ENCODE measurements at regions not wholly inside any gene's neighbourhood (a gene's known extent, or its start where the extent isn't known, plus 50 kb on each side); places are given as distances from the start of the nearest gene placed in this dataset.

GRCh38 chr2:23270810-23271209, 114.2 kb upstream of the KLHL29 start:
- H3K27ac ChIP-seq (ENCODE audit: extremely low read length, insufficient read depth, low read length): no peak overlapping the region
- H3K79me2 ChIP-seq (ENCODE audit: insufficient read depth, low read length): no peaks in the 10 kb centered on the region
- H4K20me1 ChIP-seq (ENCODE audit: insufficient read depth, low read length): no peaks in the 10 kb centered on the region
- no peak for FAIRE-seq
- no peak overlapping the region for H3K9ac ChIP-seq (ENCODE audit: insufficient read depth, low read depth, low read length)
- no peak for ATAC-seq
- ChIA-PET CTCF (ENCODE audit: low intra/inter-chr PET ratio, low total read pairs) (no interaction called here), POLR2A (no interaction called here)
- intact Hi-C loops (cut with micrococcal nuclease; ENCODE audit: unreplicated experiment) (no loop called here), in situ Hi-C loops (cut with HindIII; ENCODE audit: extremely low pct_ligation_motif_present, low pct_unique_long_range_greater_than_20kb) (no loop called here)
- 29% methylated on average over 1 of the region's 1 CpG for WGBS (ENCODE audit: low lambda C conversion rate)
- no peak for DNase-seq (ENCODE audit: low spot score)
- no peaks in the 10 kb centered on the region for H3K9me3 ChIP-seq (ENCODE audit: low read length)
- H3K4me1 ChIP-seq (ENCODE audit: insufficient read depth, low read length): no peaks in the 10 kb centered on the region
- no peak overlapping the region for H3K4me3 ChIP-seq (replicated peaks in 1 of 3; ENCODE audit: insufficient read depth in 1 of 3, low read depth in 2 of 3, low read length in 3 of 3)
- no peak overlapping the region for H3K4me2 ChIP-seq (ENCODE audit: low read depth, low read length)
- no peaks in the 10 kb centered on the region for H3K36me3 ChIP-seq (replicated peaks in 1 of 2; ENCODE audit: control insufficient read depth in 1 of 2, insufficient read depth in 2 of 2, low read length in 2 of 2)
- no peaks in the 10 kb centered on the region for H3K27me3 ChIP-seq (ENCODE audit: control insufficient read depth in 1 of 2, insufficient read depth in 2 of 2, low read length in 2 of 2)
- TF ChIP-seq U2AF1 (optimal IDR thresholded peaks at IDR 0.05; ENCODE audit: low read depth, low read length) (no peak), ZNF292 (CRISPR knock-in tag; IDR thresholded peaks at IDR 0.05; ENCODE audit: borderline replicate concordance, low read depth) (no peak), MIER2 (CRISPR knock-in tag; IDR thresholded peaks at IDR 0.05) (no peak), ATF4 (CRISPR knock-in tag; IDR thresholded peaks at IDR 0.05) (no peak), MXD4 (CRISPR knock-in tag; IDR thresholded peaks at IDR 0.05) (no peak), GATAD1 (CRISPR knock-in tag; IDR thresholded peaks at IDR 0.05) (no peak)
- no TSS peak for BruUV-seq (replicated peaks)
- no peak overlapping the region for H2AFZ ChIP-seq (ENCODE audit: low read length)

GRCh38 chr2:23271230-23271629, 113.7 kb upstream of the KLHL29 start:
- intact Hi-C loops (cut with micrococcal nuclease; ENCODE audit: unreplicated experiment) (no loop called here), in situ Hi-C loops (cut with HindIII; ENCODE audit: extremely low pct_ligation_motif_present, low pct_unique_long_range_greater_than_20kb) (no loop called here)
- BruUV-seq (replicated peaks): no TSS peak
- no peak for ATAC-seq
- H3K9me3 ChIP-seq (ENCODE audit: low read length): no peaks in the 10 kb centered on the region
- H3K36me3 ChIP-seq (replicated peaks in 1 of 2; ENCODE audit: control insufficient read depth in 1 of 2, insufficient read depth in 2 of 2, low read length in 2 of 2): no peaks in the 10 kb centered on the region
- H3K9ac ChIP-seq (ENCODE audit: insufficient read depth, low read depth, low read length): no peak overlapping the region
- H3K4me2 ChIP-seq (ENCODE audit: low read depth, low read length): no peak overlapping the region
- POLR2A ChIA-PET: no interaction called here
- 53% methylated on average over 4 of the region's 4 CpGs for WGBS (ENCODE audit: low lambda C conversion rate)
- no peaks in the 10 kb centered on the region for H3K27me3 ChIP-seq (ENCODE audit: control insufficient read depth in 1 of 2, insufficient read depth in 2 of 2, low read length in 2 of 2)
- H3K4me1 ChIP-seq (ENCODE audit: insufficient read depth, low read length): no peaks in the 10 kb centered on the region
- DNase-seq (ENCODE audit: low spot score): no peak
- H2AFZ ChIP-seq (ENCODE audit: low read length): no peak overlapping the region
- no peak for FAIRE-seq
- CTCF ChIA-PET (ENCODE audit: low intra/inter-chr PET ratio, low total read pairs): no interaction called here
- no peaks in the 10 kb centered on the region for H3K79me2 ChIP-seq (ENCODE audit: insufficient read depth, low read length)
- no peak overlapping the region for H3K4me3 ChIP-seq (replicated peaks in 1 of 3; ENCODE audit: insufficient read depth in 1 of 3, low read depth in 2 of 3, low read length in 3 of 3)
- TF ChIP-seq, protein P1, sequence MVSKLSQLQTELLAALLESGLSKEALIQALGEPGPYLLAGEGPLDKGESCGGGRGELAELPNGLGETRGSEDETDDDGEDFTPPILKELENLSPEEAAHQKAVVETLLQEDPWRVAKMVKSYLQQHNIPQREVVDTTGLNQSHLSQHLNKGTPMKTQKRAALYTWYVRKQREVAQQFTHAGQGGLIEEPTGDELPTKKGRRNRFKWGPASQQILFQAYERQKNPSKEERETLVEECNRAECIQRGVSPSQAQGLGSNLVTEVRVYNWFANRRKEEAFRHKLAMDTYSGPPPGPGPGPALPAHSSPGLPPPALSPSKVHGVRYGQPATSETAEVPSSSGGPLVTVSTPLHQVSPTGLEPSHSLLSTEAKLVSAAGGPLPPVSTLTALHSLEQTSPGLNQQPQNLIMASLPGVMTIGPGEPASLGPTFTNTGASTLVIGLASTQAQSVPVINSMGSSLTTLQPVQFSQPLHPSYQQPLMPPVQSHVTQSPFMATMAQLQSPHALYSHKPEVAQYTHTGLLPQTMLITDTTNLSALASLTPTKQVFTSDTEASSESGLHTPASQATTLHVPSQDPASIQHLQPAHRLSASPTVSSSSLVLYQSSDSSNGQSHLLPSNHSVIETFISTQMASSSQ (IDR thresholded peaks at IDR 0.05; ENCODE audit: low read depth): no peak
- TF ChIP-seq, protein P1 (CRISPR knock-in tag; IDR thresholded peaks at IDR 0.05; ENCODE audit: borderline replicate concordance): no peak
- TF ChIP-seq ZNF749 (CRISPR knock-in tag; IDR thresholded peaks at IDR 0.05; ENCODE audit: borderline replicate concordance) (no peak), NFE2L2 (IDR thresholded peaks at IDR 0.05; ENCODE audit: low read length) (no peak)
- H4K20me1 ChIP-seq (ENCODE audit: insufficient read depth, low read length): no peaks in the 10 kb centered on the region
- no peak overlapping the region for H3K27ac ChIP-seq (ENCODE audit: extremely low read length, insufficient read depth, low read length)

Measured in HepG2 (cell line).